ENCODE measurements at regions not wholly inside any gene's neighbourhood (a gene's known extent, or its start where the extent isn't known, plus 50 kb on each side); places are given as distances from the start of the nearest gene placed in this dataset.

- TF ChIP-seq CTCF (IDR thresholded peaks at IDR 0.05), result no peak
- TF ChIP-seq POLR2A (IDR thresholded peaks at IDR 0.05), result no peak
Measured at GRCh38 chr20:55696520-55696919, 308.8 kb downstream of the CBLN4 start.
